A549 (cell line): ENCODE measurements at regions not wholly inside any gene's neighbourhood (a gene's known extent, or its start where the extent isn't known, plus 50 kb on each side); places are given as distances from the start of the nearest gene placed in this dataset.

Experiments used
- EP300 ChIP-seq, 2 experiments: fragments of >200 bp; sonication (Bioruptor Twin); formaldehyde crosslinking; IDR thresholded peaks; 2 replicates in 1 of 2; 3 replicates in 1 of 2; pipeline ENCODE4 v1.6.1; 2016 to 2017
- ESRRA ChIP-seq: fragments of 150-350 bp; IDR thresholded peaks from 2 replicates; pipeline ENCODE4 v1.6.1; 2014; ENCODE audit warnings: mild to moderate bottlenecking, low read length, borderline replicate concordance
- FOSB ChIP-seq: fragments of 250-450 bp; sonication (Bioruptor Pico); IDR thresholded peaks from 2 replicates; pipeline ENCODE4 v1.5.0; 2020; ENCODE audit warnings: mild to moderate bottlenecking, moderate library complexity
- FOSL2 ChIP-seq, 2 experiments: fragments of 450-650 bp in 1 of 2; fragments of >200 bp in 1 of 2; sonication (Bioruptor Twin) in 1 of 2; formaldehyde crosslinking; IDR thresholded peaks; 2 replicates each; pipeline versions ENCODE4 v1.5.0 to v1.6.1; 2016 to 2020; ENCODE audit warnings: mild to moderate bottlenecking in 1 of 2, moderate library complexity in 1 of 2
- MAZ ChIP-seq: fragments of 150-350 bp; IDR thresholded peaks from 2 replicates; pipeline ENCODE4 v1.6.1; 2014; ENCODE audit warnings: antibody characterized with exemption, low read depth, low read length, borderline replicate concordance
- MYC ChIP-seq: IDR thresholded peaks from 2 replicates; pipeline ENCODE4 v1.6.1; 2012; ENCODE audit warnings: mild to moderate bottlenecking, inconsistent platforms, low read length, improper control_type of control experiment, borderline replicate concordance
- POLR2A ChIP-seq: IDR thresholded peaks from 2 replicates; pipeline ENCODE4 v1.6.1; 2012; ENCODE audit warnings: mild to moderate bottlenecking, low read length
- TP53 ChIP-seq: fragments of 250-450 bp; sonication (Bioruptor Pico); IDR thresholded peaks from 2 replicates; pipeline ENCODE4 v1.5.0; 2021; ENCODE audit warnings: mild to moderate bottlenecking, moderate library complexity
- TF ChIP-seq, protein P1 (sequence below): fragments of >200 bp; sonication (Bioruptor Twin); formaldehyde crosslinking; IDR thresholded peaks from 3 replicates; pipeline ENCODE4 v1.5.1; 2016

DNA sequence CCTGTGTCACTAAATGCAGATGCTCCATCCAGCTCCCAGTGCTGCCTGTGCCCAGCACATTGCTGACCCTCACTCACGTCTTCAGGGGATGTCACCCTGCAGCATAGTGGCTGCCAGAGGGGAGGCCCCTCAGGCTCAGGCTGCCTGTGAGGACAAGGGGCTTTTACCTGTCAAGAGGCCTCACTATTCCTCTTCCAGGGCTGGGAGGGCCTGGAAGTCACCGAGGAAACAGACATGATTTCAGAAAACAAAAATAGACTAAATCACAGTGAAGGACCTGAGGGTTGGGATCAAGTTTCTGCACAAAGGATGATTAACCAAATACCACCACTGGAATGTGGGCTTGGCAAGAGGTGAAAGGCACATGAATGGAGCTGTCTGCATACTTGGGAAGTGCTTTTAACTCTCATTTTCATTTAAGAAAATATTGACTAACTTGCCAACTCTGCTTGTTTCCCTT is 1202.3 kb downstream of the BCL11B start:
- TF ChIP-seq ESRRA (no peak), MAZ (no peak), FOSL2 (IDR thresholded peaks at IDR 0.05) (no peak), FOSL2 (CRISPR knock-in tag; IDR thresholded peaks at IDR 0.05) (no peak), MYC (no peak), POLR2A (no peak), FOSB (CRISPR knock-in tag) (no peak), EP300 (IDR thresholded peaks at IDR 0.05) (no peak), TP53 (CRISPR knock-in tag) (no peak)
- TF ChIP-seq, protein P1, sequence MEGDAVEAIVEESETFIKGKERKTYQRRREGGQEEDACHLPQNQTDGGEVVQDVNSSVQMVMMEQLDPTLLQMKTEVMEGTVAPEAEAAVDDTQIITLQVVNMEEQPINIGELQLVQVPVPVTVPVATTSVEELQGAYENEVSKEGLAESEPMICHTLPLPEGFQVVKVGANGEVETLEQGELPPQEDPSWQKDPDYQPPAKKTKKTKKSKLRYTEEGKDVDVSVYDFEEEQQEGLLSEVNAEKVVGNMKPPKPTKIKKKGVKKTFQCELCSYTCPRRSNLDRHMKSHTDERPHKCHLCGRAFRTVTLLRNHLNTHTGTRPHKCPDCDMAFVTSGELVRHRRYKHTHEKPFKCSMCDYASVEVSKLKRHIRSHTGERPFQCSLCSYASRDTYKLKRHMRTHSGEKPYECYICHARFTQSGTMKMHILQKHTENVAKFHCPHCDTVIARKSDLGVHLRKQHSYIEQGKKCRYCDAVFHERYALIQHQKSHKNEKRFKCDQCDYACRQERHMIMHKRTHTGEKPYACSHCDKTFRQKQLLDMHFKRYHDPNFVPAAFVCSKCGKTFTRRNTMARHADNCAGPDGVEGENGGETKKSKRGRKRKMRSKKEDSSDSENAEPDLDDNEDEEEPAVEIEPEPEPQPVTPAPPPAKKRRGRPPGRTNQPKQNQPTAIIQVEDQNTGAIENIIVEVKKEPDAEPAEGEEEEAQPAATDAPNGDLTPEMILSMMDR, result no peak
